Stimulated activated CD8-positive, alpha-beta memory T cell treated with anti-CD3 and anti-CD28 coated beads, Interleukin-2, amount 100 ng/mL, for 48 hours (primary cell): ENCODE measurements at regions not wholly inside any gene's neighbourhood (a gene's known extent, or its start where the extent isn't known, plus 50 kb on each side); places are given as distances from the start of the nearest gene placed in this dataset.
"Not testable (repeated sequence)": the region's sequence is repeated elsewhere in the genome, so short reads cannot be mapped to it uniquely, and the experiment has no call there.

Source experiments
- DNase-seq, 2 donors: peaks; one replicate each; pipeline ENCODE4 v3.0.0-alpha.2; 2020; ENCODE audit warnings: low read depth in 2 of 2

DNA sequence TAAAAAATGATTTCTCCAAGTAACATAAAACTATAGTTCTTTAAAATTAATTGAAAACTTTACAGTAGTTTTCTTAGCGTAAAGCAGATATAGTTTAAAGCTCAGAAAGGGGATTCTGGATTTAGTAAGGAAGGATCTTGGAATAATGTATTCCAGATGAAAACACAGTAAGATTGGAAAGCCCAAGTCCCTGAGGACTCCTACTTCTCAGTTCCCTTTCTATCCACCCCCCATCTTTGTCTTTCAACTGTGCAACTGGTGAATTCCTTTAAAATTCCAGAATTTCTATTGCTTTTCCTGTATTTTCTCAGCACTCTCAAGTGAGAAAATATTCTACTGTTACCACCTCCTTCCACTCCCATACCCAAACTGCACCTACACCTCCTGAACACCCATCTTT, 184.5 kb upstream of the FBN2 start:
- no peak for DNase-seq

DNA sequence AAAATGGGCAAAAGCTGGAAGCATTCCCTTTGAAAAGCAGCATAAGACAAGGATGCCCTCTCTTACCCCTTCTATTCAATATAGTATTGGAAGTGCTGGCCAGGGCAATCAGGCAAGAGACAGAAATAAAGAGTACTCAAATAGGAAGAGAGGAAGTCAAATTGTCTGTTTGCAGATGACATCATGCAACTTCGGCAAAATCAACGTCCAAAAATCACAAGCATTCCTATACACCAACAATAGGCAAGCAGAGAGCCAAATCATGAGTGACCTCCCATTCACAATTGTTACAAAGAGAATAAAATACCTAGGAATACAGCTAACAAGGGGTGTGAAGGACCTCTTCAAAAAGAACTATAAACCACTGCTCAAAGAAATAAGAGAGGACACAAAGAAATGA, 192.0 kb upstream of the FBN2 start:
- not testable (repeated sequence) for DNase-seq

DNA sequence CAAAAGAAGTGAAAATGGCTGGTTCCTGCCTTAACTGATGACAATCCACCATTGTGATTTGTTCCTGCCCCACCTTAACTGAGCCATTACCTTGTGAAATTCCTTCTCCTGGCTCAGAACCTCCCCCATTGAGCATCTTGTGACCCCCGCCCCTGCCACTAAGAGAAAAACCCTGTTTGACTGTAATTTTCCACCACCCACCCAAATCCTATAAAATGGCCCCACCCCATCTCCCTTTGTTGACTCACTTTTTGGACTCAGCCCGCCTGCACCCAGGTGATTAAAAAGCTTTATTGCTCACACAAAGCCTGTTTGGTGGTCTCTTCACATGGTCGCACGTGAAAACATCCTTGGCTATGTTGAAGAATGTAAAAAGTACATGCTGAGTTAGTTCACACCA, 197.6 kb upstream of the FBN2 start:
- not testable (repeated sequence) for DNase-seq

DNA sequence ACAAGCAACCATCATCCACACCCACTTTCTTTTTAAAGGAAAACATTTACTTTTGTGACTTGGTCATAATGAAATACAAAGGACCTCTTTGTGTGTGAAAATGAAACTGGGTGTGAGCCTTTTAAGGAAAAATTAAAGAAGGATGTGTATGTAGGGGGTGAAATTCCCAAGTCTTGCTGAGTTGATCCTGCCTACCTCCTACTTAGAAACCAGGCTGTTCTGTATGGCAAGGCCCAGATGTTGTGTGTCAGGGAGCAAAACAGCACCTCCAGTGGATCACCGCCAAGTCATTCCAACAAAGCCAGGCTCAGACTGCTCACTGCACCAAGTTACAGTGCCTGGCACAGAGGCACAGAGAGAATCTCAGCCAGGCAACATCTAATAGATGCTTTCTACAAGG, 198.5 kb upstream of the FBN2 start:
- DNase-seq, result no peak

DNA sequence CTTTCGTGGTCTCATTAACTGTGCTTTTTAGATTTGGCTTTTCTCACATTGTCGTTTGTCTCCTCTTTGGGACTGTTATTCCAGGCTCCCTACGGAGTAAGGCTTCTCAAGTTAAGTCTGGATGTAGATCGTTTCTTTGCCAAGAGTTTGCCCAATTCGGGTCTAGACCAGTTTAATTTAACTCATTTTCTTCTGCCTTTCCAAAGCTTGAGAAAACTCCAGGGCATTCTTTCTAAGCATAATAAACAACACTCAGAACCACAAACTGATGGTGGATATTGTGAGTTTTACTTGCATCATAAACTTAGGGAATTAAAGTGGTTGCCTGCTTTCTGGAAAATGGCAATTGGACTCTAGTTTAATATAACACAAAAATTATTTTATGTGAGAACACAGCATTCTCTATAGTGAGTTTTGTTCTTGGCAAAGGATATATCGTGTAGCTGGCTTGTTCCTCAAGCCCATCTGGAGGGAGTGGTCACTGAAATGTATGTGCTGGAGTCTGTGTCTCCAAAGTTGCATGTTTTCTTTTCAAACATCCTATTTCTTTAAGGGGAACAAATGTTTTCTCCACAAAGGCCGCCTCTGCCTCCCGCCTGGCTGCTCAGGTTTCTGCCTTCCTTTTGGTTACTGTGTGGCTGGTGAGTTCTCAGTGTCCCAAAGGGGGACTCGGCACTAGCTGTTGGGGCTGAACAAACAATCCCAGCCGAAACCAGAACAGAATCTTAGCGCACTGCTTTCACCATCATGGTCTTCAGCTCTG, 211.3 kb upstream of the FBN2 start:
- DNase-seq, result no peak

DNA sequence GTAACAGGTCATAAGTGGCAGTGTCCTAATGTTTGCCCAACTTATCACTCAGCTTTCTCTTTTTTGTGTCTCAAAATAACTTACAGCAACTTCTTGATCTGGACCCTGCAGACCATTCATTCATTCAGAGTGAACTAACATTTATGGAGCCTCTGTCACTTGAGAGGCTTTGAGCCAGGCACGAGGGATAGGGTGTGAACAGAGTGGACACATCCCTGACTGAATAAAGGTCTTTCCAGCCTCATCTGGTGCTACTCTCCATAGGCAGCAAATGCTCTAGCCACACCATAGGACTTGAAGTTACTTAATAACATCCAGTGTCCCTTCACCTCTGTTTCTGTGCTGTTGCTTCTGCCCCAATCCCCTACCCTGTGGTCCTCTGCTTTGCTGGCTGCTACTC, 212.1 kb upstream of the FBN2 start:
- no peak for DNase-seq

DNA sequence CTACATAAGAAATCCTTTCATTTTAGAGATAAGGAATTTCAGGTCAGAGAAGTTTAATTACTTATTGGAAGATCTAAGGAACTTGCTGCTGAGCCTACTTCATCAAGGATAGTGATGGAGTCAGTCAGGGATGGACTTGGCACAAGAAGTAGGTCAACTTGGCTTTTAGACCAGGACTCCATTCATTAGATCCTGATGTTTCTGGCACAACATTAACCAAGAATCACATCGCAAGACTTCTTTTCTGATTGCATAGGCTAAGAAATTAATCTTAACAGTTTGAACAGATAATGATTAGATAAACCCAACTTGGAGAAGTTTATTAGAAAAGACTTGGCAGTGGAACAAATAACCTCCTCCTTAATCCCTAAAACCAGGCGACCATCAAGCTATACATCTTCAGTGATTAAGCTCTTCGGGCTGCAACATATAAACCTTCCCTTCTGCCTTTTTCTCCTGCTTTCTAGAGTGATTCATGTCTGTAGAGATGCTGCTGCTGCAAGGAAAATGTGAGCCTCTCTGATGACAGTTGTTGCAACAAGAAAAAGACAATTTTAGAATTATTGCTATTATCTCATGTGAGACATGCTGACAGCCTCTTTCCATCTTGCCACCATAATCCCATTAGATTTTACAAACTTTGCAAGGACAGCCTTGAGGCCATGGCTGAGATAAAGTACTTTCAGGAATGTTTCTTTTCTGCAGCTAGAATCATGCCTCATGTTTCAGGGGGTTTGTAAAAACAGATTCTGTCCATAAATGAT, 207.9 kb upstream of the SLC27A6 start:
- no peak for DNase-seq

DNA sequence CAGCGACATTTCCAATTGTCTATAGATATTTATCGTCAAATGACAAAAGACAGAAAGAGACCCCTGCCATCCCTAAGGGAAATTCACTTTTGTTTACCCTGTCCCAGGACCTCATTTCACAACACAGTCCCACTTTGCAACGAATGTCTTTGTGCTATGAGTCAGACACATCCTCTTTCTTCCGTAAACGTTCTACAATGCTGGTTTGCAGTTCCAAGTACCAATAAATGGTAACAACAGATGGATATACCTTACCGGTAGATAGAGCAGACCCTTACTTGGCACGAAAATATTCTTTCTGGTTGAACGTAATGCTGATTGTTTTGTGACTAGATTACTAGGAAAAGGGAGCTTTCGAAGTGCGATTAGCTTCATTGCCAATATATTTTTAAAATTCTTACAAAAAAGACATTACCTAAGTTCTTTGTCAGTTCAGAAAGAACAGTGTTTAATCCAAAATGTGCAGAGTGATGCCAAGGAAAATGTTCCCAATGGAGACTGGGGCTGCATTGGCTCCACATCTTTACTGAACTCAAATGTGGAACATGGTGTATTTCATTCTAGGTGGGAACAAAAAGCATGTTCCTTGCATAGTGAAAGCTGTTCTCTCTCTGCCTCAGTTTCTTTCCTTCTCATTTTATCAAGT, 202.5 kb upstream of the SLC27A6 start:
- no peak for DNase-seq

DNA sequence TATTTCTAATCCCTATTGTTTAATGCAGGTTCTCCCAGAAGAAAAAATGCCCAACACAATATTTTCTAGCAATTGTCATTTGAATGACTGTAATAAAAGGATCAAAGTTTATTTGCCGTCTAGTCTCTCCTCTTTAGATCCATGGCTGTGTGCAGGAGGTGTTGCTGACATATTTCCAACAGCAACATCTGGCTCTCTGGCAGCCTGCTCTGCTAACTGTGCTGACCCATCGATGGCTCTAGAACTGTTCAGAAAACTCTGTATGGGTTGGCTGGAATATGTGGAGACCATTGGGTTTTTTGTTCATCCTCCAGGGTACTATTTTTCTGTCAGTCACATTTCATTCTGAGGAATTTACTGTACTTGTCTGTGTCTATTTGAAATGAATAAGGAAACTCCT, 202.0 kb upstream of the SLC27A6 start:
- DNase-seq, result no peak

DNA sequence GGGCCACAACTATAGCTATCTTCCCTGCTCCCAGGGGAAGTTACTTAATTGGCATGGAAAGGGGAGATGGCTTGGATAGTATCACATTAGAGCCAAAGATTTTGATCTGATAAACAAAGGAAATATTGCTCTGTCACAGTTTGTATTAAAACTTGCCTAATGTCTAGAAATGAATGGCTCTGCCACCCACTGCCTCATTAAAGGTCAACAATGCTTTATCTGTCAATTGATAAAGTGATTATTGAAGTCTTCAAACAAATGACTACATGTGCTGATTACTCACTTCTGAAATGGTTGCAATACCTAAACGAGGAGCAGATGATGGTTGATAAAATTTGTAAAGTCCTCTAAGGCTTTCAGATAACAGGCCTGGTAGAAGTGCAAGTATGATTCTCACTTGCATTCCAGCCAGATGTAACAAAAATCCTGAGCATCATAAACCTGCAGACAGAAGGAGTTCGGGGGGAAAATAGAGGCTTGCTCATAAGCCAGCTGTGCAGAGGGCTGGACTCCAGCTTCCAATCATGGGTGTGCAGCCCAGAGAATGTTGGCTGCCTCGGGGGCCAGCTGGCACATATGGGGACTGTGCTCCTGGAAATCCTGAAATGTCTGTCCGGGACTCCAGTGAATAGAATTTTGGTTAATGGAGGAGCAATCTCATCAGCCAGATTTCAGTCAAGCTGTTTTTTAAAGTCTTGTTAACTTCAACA, 200.5 kb upstream of the SLC27A6 start:
- DNase-seq, result no peak

DNA sequence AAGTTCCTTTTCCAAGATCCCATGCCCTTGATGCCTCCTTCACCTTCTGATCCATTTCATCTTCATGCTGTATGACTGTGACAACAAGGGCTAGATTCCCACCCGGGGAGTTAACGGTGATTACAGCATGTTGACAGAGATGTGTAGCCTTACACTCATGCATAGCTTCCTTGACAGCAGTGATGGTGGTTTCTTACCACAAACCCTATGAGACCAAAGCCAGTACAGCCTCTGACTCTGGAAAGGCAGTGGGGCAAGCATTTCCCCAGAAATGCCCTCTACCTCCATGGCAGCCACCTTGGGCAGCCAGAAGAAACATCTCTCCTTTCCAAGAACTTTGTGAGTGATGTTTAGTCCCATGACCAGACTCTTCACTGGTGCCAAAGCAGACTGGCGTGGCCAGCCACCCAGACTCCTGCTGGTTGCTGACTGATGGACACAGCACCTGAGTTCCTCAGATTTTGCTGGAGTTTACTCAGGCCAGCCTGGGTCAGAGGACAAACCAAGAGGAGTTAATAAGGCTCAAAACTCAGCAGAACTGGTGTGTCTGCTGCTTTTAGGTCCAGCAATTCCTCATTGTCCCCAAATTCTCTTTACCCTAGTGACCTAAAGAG, 199.7 kb upstream of the SLC27A6 start:
- DNase-seq, result no peak

DNA sequence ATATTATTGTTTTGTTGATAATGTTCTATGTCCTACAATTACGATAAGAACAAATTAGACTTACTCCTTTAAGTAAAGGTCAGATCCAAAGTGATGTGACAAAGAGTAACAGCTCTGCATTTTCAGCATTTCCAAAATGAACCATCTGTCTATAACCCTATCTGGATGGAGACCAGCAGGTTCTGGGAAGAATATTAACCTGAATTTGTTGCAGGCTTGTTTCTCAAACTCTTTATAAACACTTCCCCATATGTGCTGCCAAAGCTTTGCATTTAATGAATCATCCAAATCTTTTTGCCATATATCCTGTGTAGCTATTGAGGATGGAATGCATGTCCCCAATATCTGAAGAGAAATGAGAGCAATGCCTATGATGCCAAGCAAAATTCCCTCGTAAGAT, 198.9 kb upstream of the SLC27A6 start:
- DNase-seq, result no peak

DNA sequence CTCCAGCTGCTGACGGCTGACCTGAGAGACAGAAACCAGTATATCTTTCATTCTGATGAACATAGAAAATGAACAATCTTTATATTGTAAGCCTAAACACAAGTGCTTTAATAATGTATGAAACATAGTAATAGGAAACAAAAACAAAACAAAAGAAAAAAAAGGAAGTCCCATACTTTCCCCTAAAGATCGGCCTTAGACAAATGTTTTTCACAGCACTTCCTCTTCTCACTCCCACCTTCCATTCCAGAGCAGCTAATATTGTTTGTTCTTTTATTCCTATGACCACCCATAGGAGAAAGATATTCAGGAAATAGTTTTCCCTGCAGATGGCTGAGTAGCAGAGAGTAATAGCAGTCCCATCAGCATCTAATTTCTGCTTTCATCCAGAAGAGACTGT, 194.4 kb upstream of the SLC27A6 start:
- DNase-seq, result no peak

DNA sequence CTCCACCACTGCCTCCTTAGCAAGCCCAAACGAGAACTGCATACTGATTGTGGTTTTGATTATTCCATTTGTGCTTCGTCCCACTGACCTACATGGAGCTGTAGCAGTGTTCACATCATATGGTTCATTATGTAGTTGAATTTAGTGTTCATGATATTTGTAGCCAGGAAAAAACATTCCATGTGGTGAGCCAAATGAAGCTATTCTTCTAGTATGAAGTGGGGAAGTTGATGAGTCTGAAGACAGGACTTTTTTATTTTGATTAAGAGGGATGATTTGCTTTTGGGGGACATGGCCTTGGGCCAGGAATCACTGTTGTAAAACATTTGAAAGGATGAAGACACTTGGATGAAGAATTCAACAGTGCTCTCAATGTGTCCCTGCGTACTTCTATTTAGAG, 192.9 kb upstream of the SLC27A6 start:
- DNase-seq, result no peak

DNA sequence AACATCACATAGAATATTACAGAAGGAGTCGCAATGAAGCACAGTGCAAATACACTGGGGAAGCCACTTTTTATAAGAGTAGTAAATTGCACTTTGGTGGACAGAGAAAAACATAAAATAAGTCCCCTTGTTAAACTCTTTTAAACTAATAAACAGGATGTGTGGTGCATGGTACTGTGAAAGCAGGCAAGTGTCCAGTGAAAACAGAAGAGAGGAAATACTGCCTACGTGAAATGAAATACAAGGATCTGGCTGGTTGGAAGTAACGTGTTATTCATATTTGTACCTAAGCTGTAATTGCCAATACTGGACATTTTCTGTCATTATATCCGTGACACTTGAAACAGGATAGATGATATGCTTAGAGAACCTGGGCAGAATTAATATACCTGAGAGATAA, 191.9 kb upstream of the SLC27A6 start:
- no peak for DNase-seq

DNA sequence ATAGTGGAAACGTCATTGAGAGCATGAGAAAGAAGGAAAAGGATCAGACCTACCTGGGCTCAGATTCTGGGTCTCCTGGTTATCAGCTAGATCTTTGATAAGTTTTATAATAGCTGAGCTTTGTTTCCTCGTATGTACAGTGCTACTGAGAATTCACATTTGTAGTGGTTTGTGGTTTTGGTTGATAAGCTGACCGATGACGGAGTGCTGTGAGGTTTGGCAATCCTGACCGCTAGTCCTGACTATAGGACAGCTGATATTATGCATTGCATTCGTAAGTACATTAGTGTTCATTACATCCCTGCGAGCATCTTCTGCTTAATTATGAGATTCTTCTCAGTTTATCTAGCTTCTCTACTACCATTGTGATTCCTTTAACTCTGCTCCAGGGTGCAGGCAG, 190.7 kb upstream of the SLC27A6 start:
- no peak for DNase-seq

DNA sequence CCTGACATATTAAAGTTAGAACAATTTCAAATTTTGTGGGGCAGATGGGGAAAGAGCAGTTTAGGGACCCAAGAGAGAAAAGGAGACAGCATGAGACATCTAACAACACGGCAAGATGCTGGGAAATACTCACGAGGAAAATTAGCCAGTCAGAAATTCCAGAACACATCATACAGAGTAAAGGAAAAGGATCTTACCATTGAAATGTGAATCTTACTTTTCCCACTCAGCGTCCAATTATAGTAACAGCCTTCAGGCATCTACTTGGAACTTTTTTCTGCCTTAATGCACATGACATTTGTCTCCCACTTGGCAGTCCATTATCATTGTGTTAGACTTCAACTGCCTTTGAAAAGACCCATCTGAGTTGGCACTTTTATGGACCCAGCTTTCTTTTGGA, 189.7 kb upstream of the SLC27A6 start:
- no peak for DNase-seq

DNA sequence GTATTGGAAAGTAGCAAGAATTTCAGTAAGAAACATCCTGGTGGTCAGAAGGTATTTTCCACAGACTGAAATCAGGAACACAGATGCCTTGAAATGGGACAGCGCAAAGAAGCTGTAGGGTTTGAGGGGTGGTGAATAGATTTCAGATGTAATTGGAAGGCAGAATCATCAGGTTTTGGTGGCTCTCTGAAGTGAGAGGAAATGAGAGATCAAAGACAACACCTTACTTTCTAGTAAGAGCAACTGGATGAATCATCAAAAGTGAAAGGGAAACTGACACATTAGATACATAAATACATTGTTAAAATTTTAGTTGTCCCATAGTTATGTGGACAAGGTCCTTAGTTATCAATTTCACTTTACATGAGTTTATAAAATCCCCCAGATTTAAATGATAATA, 188.2 kb upstream of the SLC27A6 start:
- no peak for DNase-seq

DNA sequence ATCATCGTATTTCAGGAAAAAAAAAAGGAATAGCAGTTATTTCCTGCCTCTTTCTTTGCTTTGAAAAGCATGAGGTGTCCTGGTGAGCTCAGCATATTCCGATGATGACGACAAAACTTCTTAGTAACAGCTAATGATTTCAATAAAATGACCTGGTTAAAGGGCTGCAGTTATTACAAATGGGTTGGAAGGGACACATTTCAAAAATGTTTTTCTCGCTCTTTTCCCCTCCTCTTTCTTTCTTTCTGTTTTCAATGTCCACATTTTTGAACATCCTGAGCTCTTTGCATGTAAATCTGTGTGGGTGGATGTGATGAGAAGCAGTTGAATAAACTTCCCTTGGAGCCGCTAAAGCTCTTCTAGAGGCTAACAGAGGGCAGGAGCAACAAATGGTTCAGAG, 186.8 kb upstream of the SLC27A6 start:
- no peak for DNase-seq

DNA sequence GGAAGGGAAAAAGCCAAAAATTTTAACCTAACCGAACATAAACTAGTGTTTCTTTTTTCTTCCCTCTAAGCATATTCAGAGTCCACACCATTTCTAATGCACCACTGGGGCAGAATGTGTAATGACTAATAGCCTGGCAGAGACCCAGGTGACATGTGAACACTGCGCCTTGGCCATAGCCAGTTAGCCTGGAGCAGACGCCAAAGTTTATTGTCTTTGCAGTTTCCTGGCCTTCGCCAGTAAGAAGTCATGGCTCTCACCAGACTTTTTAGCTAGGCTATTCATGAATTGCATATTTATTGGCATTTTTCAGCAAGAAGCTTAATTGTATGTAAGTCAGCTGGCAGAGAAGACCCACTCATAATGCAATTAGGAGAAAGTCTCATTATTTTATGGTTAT, 182.8 kb upstream of the SLC27A6 start:
- DNase-seq, result no peak

DNA sequence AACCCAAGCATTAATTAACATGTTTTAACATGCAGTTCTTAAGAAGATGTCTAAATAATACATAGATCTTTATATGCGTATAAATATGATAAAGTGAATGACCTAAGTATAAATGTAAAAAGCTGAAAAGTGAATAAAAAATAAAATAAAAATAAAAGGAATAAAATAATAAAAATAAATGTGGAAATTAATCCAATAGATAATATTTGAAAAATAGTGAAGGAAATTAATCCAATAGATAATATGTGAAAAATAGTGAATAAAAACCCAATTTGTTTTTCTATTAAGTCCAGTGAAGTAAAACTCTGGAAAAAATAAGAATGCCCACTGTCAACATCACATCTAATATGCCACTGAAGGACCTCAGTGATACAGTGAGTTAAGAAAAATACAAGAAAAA, 180.6 kb upstream of the SLC27A6 start:
- DNase-seq, result no peak

DNA sequence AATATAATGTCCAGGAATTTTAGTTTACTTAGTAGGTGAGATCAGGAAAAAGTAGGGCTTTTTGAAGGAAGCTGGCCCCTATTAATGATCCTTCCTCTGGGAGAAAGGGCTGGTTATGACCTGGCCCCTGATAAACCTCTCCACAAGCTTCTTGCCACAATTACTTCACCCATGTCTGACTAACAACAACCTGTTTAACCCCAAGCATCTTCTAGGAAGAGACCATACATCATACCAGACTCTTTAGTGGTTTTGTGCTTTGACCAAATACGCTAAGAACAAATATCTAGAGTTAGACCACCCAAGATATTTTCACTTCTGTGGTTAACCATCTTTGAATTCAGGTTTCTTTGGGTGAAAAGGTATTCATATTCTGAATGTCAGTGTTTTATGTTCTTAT, 174.0 kb upstream of the SLC27A6 start:
- no peak for DNase-seq
